Loucy (cell line): ENCODE measurements at regions not wholly inside any gene's neighbourhood (a gene's known extent, or its start where the extent isn't known, plus 50 kb on each side); places are given as distances from the start of the nearest gene placed in this dataset.

Experiments
- H2AFZ ChIP-seq: fragments of 200-600 bp; sonication (generic); 2 replicates; pipeline ENCODE4 v1.6.0; 2016; ENCODE audit warnings: antibody characterized with exemption, mild to moderate bottlenecking, low read length, moderate library complexity
- H3F3A ChIP-seq: fragments of 200-600 bp; 2 replicates; pipeline ENCODE4 v1.6.0; 2016; ENCODE audit warnings: antibody characterized with exemption, low read depth, mild to moderate bottlenecking
- H3K27me3 ChIP-seq: fragments of 200-600 bp; sonication (generic); 2 replicates; pipeline ENCODE4 v1.6.1; 2014; ENCODE audit warnings: low read length, mild to moderate bottlenecking; ENCODE audit not compliant: insufficient read depth, poor library complexity, severe bottlenecking
- H3K36me3 ChIP-seq: fragments of 200-600 bp; sonication (generic); 2 replicates; pipeline ENCODE4 v1.6.1; 2016; ENCODE audit warnings: low read length; ENCODE audit not compliant: insufficient read depth
- H3K4me1 ChIP-seq: fragments of 200-600 bp; sonication (generic); 2 replicates; pipeline ENCODE4 v1.5.1; 2014; ENCODE audit warnings: low read length, mild to moderate bottlenecking; ENCODE audit not compliant: insufficient read depth, poor library complexity, severe bottlenecking
- H3K4me2 ChIP-seq: fragments of 200-600 bp; sonication (generic); 2 replicates; pipeline ENCODE4 v1.6.0; 2014; ENCODE audit warnings: antibody characterized with exemption, low read length, low read depth, mild to moderate bottlenecking; ENCODE audit not compliant: poor library complexity, severe bottlenecking
- H3K4me3 ChIP-seq: fragments of 200-600 bp; sonication (generic); 2 replicates; pipeline ENCODE4 v1.5.1; 2014; ENCODE audit warnings: low read length, mild to moderate bottlenecking, mixed read lengths; ENCODE audit not compliant: poor library complexity, severe bottlenecking
- H3K79me2 ChIP-seq: fragments of 200-600 bp; sonication (generic); 2 replicates; pipeline ENCODE4 v1.6.1; 2014; ENCODE audit warnings: low read length; ENCODE audit not compliant: insufficient read depth
- H3K9ac ChIP-seq: fragments of 200-600 bp; sonication (generic); 2 replicates; pipeline ENCODE4 v1.6.0; 2014; ENCODE audit warnings: mild to moderate bottlenecking, low read depth, low read length, moderate library complexity; ENCODE audit not compliant: poor library complexity, severe bottlenecking
- H3K9me2 ChIP-seq: fragments of 200-600 bp; sonication (generic); replicated peaks from 2 replicates; pipeline ENCODE4 v1.6.1; 2016; ENCODE audit warnings: low read depth, low read length, mixed read lengths
- H3K9me3 ChIP-seq: fragments of 200-600 bp; sonication (generic); 2 replicates; pipeline ENCODE4 v1.6.1; 2014; ENCODE audit warnings: mild to moderate bottlenecking, antibody characterized with exemption, low read length, low read depth; ENCODE audit not compliant: insufficient read depth
- H4K20me1 ChIP-seq: fragments of 200-600 bp; sonication (generic); 2 replicates; pipeline ENCODE4 v1.6.0; 2014; ENCODE audit warnings: antibody characterized with exemption, low read length, mild to moderate bottlenecking; ENCODE audit not compliant: insufficient read depth, poor library complexity, severe bottlenecking
- EZH2phosphoT487 ChIP-seq: fragments of 200-600 bp; IDR thresholded peaks from 2 replicates; pipeline ENCODE4 v1.6.1; 2018; ENCODE audit warnings: antibody characterized with exemption, mild to moderate bottlenecking, moderate library complexity, borderline replicate concordance
- TF ChIP-seq, protein P1 (sequence below): fragments of 200-600 bp; sonication (generic); conservative IDR thresholded peaks from 2 replicates; pipeline ENCODE4 v1.5.1; 2014; ENCODE audit warnings: mild to moderate bottlenecking, antibody characterized with exemption, low read length

DNA sequence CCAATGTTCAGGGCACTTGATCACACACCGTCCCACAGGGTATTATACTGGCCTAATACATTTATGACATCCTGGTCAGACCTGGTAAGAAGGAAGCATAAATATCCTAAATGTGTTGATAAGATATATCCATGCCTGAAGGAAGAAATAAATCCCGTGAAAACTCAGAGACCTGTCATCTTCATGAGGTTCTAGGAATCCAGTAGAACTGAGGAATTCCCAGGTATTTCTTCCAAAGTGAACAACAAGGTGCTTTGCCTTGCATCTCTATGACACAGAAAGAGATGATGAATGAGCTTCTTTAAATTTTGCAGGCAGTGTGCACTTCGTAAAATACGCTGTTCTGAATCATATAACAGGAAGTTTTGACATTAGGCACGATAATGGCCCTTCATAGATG is 78.1 kb upstream of the VGLL3 start:
- H4K20me1 ChIP-seq: no peaks in the 10 kb centered on the region
- H3K36me3 ChIP-seq: no peaks in the 10 kb centered on the region
- no peaks in the 10 kb centered on the region for H3K9me2 ChIP-seq
- H3K4me1 ChIP-seq: no peaks in the 10 kb centered on the region
- no peak for TF ChIP-seq EZH2phosphoT487
- TF ChIP-seq, protein P1, sequence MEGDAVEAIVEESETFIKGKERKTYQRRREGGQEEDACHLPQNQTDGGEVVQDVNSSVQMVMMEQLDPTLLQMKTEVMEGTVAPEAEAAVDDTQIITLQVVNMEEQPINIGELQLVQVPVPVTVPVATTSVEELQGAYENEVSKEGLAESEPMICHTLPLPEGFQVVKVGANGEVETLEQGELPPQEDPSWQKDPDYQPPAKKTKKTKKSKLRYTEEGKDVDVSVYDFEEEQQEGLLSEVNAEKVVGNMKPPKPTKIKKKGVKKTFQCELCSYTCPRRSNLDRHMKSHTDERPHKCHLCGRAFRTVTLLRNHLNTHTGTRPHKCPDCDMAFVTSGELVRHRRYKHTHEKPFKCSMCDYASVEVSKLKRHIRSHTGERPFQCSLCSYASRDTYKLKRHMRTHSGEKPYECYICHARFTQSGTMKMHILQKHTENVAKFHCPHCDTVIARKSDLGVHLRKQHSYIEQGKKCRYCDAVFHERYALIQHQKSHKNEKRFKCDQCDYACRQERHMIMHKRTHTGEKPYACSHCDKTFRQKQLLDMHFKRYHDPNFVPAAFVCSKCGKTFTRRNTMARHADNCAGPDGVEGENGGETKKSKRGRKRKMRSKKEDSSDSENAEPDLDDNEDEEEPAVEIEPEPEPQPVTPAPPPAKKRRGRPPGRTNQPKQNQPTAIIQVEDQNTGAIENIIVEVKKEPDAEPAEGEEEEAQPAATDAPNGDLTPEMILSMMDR: no peak
- H3K9ac ChIP-seq: no peak overlapping the region
- no peaks in the 10 kb centered on the region for H3F3A ChIP-seq
- H3K4me2 ChIP-seq: no peak overlapping the region
- H3K27me3 ChIP-seq: no peaks in the 10 kb centered on the region
- no peak overlapping the region for H2AFZ ChIP-seq
- no peaks in the 10 kb centered on the region for H3K79me2 ChIP-seq
- H3K9me3 ChIP-seq: no peaks in the 10 kb centered on the region
- H3K4me3 ChIP-seq: no peak overlapping the region

DNA sequence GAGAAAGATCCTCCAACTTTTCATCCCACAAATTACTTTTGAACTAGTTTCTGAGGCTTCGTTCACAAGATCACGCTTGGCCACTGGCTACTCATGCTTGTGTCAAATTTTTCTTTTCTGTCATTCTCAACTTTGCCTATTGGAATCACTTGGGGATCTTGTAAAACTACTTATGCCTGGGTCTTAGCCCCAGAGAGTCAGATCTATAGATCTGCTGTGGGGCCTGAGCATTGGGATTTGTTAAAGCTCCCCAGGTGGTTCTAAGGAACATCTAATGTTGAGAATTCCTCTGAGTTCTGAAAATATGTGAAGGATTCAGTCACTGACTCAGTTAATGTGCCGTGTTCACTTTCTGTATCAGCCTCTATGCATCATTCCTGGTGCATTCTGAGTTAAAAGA is 71.7 kb upstream of the VGLL3 start:
- no peaks in the 10 kb centered on the region for H3F3A ChIP-seq
- H3K9me2 ChIP-seq: no peaks in the 10 kb centered on the region
- no peaks in the 10 kb centered on the region for H3K36me3 ChIP-seq
- H4K20me1 ChIP-seq: no peaks in the 10 kb centered on the region
- H3K9ac ChIP-seq: no peak overlapping the region
- H3K4me3 ChIP-seq: no peak overlapping the region
- H2AFZ ChIP-seq: no peak overlapping the region
- TF ChIP-seq EZH2phosphoT487: no peak
- TF ChIP-seq, protein P1: no peak
- no peaks in the 10 kb centered on the region for H3K4me1 ChIP-seq
- no peak overlapping the region for H3K4me2 ChIP-seq
- no peaks in the 10 kb centered on the region for H3K9me3 ChIP-seq
- H3K79me2 ChIP-seq: no peaks in the 10 kb centered on the region
- H3K27me3 ChIP-seq: no peaks in the 10 kb centered on the region

DNA sequence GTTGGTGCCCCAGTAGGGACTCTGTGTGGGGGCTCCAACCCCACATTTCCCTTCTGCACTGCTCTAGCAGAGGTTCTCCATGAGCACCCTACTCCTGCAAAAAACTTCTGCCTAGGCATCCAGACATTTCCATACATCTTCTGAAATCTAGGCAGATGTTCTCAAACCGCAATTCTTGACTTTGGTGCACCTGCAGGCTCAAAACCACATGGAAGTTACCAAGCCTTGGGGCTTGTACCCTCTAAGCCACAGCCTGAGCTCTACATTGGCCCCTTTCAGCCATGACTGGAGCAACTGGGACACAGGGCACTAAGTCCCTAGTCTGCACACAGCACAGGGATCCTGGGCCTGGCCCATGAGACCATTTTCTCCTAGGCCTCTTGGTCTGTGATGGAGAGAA is 66.5 kb upstream of the VGLL3 start:
- Histone ChIP-seq H3F3A (no peaks in the 10 kb centered on the region), H3K4me1 (no peaks in the 10 kb centered on the region), H3K4me3 (no peak overlapping the region), H3K9me3 (no peaks in the 10 kb centered on the region), H4K20me1 (no peaks in the 10 kb centered on the region), H3K9ac (no peak overlapping the region), H3K4me2 (no peak overlapping the region), H3K27me3 (no peaks in the 10 kb centered on the region), H3K9me2 (no peaks in the 10 kb centered on the region), H3K79me2 (no peaks in the 10 kb centered on the region), H2AFZ (no peak overlapping the region), H3K36me3 (no peaks in the 10 kb centered on the region)
- no peak for TF ChIP-seq EZH2phosphoT487
- TF ChIP-seq, protein P1: no peak
